Right atrium auricular region (tissue), 2 donors: ENCODE measurements at regions not wholly inside any gene's neighbourhood (a gene's known extent, or its start where the extent isn't known, plus 50 kb on each side); places are given as distances from the start of the nearest gene placed in this dataset.
"Not testable (repeated sequence)": the region's sequence is repeated elsewhere in the genome, so short reads cannot be mapped to it uniquely, and the experiment has no call there.

Source experiments
- DNase-seq: peaks from one replicate; pipeline ENCODE4 v3.0.0-alpha.2; 2019; ENCODE audit warnings: low spot score
- H3K27ac ChIP-seq, 2 donors: fragments of 200-600 bp; sonication (generic); 1 replicate in 1 of 2; 2 replicates in 1 of 2; pipeline ENCODE4 v1.5.1; 2016 to 2019
- H3K27me3 ChIP-seq, 2 donors: fragments of 200-600 bp; sonication (generic); one replicate each; pipeline versions ENCODE4 v1.5.1 to v1.6.0; 2017 to 2019
- H3K36me3 ChIP-seq: fragments of 200-600 bp; sonication (generic); one replicate; pipeline ENCODE4 v1.5.1; 2016
- H3K4me1 ChIP-seq, 2 donors: fragments of 200-600 bp; sonication (generic); one replicate each; pipeline versions ENCODE4 v1.5.1 to v1.6.0; 2017 to 2019
- H3K4me3 ChIP-seq, 2 donors: fragments of 200-600 bp; sonication (generic); 1 replicate in 1 of 2; 2 replicates in 1 of 2; pipeline ENCODE4 v1.5.1; 2017 to 2019; ENCODE audit warnings: mild to moderate bottlenecking in 1 of 2, moderate library complexity in 1 of 2
- H3K9me3 ChIP-seq, 2 donors: fragments of 200-600 bp; sonication (generic); one replicate each; pipeline ENCODE4 v1.5.1; 2019
- TF ChIP-seq, protein P1 (sequence below), 2 donors: fragments of 200-600 bp; sonication (generic); IDR thresholded peaks; one replicate each; pipeline ENCODE4 v1.5.1; 2019; ENCODE audit warnings: antibody characterized with exemption in 2 of 2

DNA sequence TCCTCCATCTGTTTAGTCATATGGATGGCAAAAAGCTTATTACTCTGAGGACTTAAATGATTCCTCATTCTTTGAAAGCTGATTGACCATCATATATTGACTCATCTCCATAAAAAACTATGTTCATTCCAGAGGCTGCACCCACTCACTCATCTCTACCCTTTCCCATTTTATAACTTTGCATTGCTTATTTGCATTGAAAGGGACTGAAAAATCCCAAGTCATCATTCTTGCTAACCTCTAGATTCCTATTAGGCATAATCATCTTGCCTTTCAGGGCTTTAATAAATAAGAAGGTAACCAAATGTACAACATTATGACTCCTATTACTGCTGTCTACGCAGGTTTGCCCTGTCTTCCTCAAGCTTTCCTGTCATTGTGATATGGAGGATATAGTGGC lies 1180.3 kb upstream of the B3GALT2 start:
- Histone ChIP-seq H3K27ac (no peak overlapping the region), H3K4me3 (no peak overlapping the region), H3K4me1 (no peaks in the 10 kb centered on the region), H3K9me3 (no peaks in the 10 kb centered on the region), H3K27me3 (no peaks in the 10 kb centered on the region), H3K36me3 (no peaks in the 10 kb centered on the region)
- TF ChIP-seq, protein P1, sequence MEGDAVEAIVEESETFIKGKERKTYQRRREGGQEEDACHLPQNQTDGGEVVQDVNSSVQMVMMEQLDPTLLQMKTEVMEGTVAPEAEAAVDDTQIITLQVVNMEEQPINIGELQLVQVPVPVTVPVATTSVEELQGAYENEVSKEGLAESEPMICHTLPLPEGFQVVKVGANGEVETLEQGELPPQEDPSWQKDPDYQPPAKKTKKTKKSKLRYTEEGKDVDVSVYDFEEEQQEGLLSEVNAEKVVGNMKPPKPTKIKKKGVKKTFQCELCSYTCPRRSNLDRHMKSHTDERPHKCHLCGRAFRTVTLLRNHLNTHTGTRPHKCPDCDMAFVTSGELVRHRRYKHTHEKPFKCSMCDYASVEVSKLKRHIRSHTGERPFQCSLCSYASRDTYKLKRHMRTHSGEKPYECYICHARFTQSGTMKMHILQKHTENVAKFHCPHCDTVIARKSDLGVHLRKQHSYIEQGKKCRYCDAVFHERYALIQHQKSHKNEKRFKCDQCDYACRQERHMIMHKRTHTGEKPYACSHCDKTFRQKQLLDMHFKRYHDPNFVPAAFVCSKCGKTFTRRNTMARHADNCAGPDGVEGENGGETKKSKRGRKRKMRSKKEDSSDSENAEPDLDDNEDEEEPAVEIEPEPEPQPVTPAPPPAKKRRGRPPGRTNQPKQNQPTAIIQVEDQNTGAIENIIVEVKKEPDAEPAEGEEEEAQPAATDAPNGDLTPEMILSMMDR (IDR thresholded peaks at IDR 0.05) = no peak
- no peak for DNase-seq

DNA sequence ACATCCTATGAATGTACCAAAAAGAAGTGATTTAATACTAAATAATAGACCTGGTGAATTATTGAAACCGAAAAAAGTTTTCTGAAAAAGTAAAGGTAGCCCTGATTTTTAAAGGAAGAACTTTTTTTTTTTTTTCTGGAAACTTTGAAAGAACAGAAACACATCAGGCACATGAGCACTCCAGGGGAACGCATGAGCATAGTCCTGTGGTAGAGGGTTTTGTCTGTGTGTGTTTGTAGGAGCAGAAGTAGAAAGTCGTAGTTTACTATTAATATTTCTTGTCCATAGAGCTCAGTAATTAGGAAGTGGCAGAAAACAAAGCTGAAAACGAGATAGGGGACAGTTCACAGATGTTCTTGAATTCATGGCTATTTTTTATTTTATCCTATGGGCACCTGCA lies 1175.9 kb upstream of the B3GALT2 start:
- Histone ChIP-seq H3K4me1 (no peaks in the 10 kb centered on the region), H3K9me3 (no peaks in the 10 kb centered on the region), H3K36me3 (no peaks in the 10 kb centered on the region), H3K27ac (no peak overlapping the region), H3K27me3 (no peaks in the 10 kb centered on the region), H3K4me3 (no peak overlapping the region)
- TF ChIP-seq, protein P1 (IDR thresholded peaks at IDR 0.05) = no peak
- no peak for DNase-seq

DNA sequence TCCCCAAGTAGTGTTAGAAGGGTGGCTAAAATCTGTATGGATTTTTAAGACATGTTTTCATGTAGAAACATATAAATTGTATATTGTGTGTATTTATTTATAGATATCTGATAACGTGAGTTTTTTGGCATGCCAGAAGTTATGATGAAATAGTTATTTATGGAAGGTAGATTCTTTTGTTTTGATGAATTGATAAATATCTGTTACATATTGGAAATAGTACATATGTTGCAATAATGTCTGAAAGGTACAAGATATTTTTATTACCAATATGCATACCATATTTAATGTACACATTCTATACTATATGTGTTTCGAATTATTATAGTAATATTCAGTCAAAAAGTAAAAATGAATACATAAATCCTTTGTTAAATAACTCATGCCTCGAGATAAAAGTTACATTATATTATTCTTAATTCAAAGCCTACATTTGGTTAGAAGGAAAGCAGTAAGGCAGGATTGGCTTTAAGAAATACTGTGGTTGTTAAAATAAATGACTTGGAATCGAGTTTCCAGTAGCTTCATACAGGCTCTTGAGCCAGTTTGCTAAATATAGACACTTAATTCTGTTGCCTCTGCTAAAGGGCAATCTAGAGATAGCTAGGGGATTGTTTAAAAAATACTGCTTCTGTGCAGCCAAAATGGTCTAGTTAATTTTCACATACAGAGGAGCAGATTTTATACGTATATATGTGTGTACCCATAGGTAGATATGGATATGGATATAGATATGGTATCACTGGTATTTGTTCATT lies 1175.1 kb upstream of the B3GALT2 start:
- DNase-seq = no peak
- Histone ChIP-seq H3K27me3 (no peaks in the 10 kb centered on the region), H3K9me3 (no peaks in the 10 kb centered on the region), H3K4me3 (no peak overlapping the region), H3K36me3 (no peaks in the 10 kb centered on the region), H3K4me1 (no peaks in the 10 kb centered on the region), H3K27ac (no peak overlapping the region)
- TF ChIP-seq, protein P1 (IDR thresholded peaks at IDR 0.05) = no peak

DNA sequence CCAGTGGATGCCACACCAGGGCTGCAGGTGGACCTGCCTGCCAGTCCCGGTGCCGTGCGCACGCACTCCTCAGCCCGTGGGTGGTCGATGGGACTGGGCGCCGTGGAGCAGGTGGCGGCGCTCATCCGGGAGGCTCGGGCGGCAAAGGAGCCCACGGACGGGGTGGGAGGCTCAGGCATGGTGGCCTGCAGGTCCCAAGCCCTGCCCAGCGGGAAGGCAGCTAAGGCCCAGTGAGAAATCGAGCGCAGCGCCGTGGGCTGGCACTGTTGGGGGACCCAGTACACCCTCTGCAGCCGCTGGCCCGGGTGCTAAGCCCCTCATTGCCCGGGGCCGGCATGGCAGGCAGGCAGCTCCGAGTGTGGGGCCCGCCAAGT lies 1171.8 kb upstream of the B3GALT2 start:
- Histone ChIP-seq H3K4me3 (no peak overlapping the region), H3K4me1 (no peaks in the 10 kb centered on the region), H3K36me3 (no peaks in the 10 kb centered on the region), H3K27ac (no peak overlapping the region), H3K27me3 (no peaks in the 10 kb centered on the region), H3K9me3 (no peaks in the 10 kb centered on the region)
- TF ChIP-seq, protein P1 (IDR thresholded peaks at IDR 0.05) = no peak
- DNase-seq = no peak

DNA sequence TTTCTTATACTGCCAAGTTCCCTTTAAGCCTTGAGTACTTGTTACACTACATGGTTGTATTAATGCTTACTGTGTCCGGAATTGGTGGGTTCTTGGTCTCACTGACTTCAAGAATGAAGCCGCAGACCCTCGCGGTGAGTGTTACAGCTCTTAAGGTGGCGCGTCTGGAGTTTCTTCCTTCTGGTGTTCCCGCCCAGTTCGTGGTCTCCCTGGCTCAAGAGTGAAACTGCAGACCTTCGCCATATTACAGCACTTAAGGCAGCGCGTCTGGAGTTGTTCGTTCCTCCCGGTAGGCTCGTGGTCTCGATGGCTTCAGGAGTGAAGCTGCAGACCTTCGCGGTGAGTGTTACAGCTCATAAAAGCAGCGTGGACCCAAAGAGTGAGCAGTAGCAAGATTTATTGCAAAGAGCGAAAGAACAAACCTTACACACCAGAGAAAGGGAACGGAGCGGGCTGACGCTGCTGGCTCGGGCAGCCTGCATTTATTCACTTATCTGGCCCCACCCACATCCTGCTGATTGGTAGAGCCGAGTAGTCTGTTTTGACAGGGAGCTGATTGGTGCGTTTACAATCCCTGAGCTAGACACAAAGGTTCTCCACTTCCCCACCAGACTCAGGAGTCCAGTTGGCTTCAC lies 1171.3 kb upstream of the B3GALT2 start:
- not testable (repeated sequence) for H3K4me3 ChIP-seq

DNA sequence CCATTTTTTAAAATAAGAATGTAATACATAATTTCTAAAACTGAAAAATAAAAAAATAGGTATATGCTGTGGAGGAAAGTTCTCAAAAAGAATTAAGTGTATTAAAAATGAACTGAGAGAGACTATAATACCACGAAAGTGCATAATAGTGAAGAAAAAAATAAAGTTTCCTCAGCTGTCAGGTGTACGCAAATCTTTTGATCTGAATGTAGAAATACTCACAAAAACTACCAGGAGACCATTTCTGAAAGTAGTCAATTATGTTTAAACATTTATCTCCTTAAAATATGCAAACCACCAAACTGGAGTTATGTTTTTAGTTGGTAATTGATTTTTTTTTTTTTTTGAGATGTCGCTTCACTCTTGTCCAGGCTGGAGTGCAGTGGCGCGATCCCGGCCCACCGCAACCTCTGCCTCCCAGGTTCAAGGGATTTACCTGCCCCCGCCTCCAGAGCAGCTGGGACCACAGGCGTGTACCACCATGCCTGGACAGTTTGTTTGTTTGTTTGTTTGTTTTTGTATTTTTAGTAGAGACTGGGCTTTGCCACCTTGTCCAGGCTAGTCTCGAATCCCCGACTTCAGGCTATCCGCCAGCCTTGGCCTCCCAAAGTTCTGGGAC lies 1169.2 kb upstream of the B3GALT2 start:
- Histone ChIP-seq H3K4me3 (no peak overlapping the region), H3K36me3 (no peaks in the 10 kb centered on the region), H3K27me3 (no peaks in the 10 kb centered on the region), H3K4me1 (no peaks in the 10 kb centered on the region), H3K27ac (no peak overlapping the region), H3K9me3 (no peaks in the 10 kb centered on the region)
- DNase-seq = no peak
- TF ChIP-seq, protein P1 (IDR thresholded peaks at IDR 0.05) = no peak

More for the DNA sequence above, 1171.3 kb upstream of the B3GALT2 start:
- H3K4me1 ChIP-seq, H3K27ac ChIP-seq, H3K9me3 ChIP-seq, DNase-seq, H3K27me3 ChIP-seq, H3K36me3 ChIP-seq: not testable (repeated sequence)
